Endothelial cell (in vitro differentiated cells): ENCODE measurements at regions not wholly inside any gene's neighbourhood (a gene's known extent, or its start where the extent isn't known, plus 50 kb on each side); places are given as distances from the start of the nearest gene placed in this dataset.

ENCODE experiments used
- DNase-seq: peaks from one replicate; pipeline ENCODE4 v3.0.0; 2021; ENCODE audit warnings: low spot score
- H3K27ac Mint-ChIP-seq: one replicate; pipeline ENCODE4 v1.8.0; 2021; ENCODE audit warnings: mixed read lengths, inconsistent platforms; ENCODE audit not compliant: unreplicated experiment
- H3K27me3 Mint-ChIP-seq: one replicate; pipeline ENCODE4 v1.8.0; 2021; ENCODE audit warnings: mild to moderate bottlenecking, moderate library complexity, mixed read lengths, inconsistent platforms; ENCODE audit not compliant: unreplicated experiment
- H3K36me3 Mint-ChIP-seq: one replicate; pipeline ENCODE4 v1.8.0; 2021; ENCODE audit warnings: mild to moderate bottlenecking, low read depth, mixed read lengths, inconsistent platforms; ENCODE audit not compliant: unreplicated experiment
- H3K4me1 Mint-ChIP-seq: one replicate; pipeline ENCODE4 v1.8.0; 2021; ENCODE audit warnings: mild to moderate bottlenecking, mixed read lengths, inconsistent platforms; ENCODE audit not compliant: unreplicated experiment
- H3K4me3 Mint-ChIP-seq: one replicate; pipeline ENCODE4 v1.8.0; 2021; ENCODE audit warnings: mild to moderate bottlenecking, mixed read lengths, inconsistent platforms; ENCODE audit not compliant: unreplicated experiment
- H3K9me3 Mint-ChIP-seq: one replicate; pipeline ENCODE4 v1.8.0; 2021; ENCODE audit warnings: mixed read lengths, inconsistent platforms; ENCODE audit not compliant: unreplicated experiment
- CTCF ChIP-seq: fragments of 200-600 bp; sonication (generic); IDR thresholded peaks from one replicate; pipeline ENCODE4 v1.5.0; 2021; ENCODE audit warnings: antibody characterized with exemption; ENCODE audit not compliant: unreplicated experiment

GRCh38 chr5:18311266-18311665 is 677.0 kb downstream of the TAF11L14 start:
- Mint-ChIP-seq H3K36me3 (no peaks in the 10 kb centered on the region), H3K27me3 (peaks cover 5% of the 10 kb centered on the region), H3K9me3 (no peaks in the 10 kb centered on the region), H3K27ac (no peak overlapping the region), H3K4me1 (no peaks in the 10 kb centered on the region), H3K4me3 (no peak overlapping the region)
- TF ChIP-seq CTCF = no peak
- no peak for DNase-seq

GRCh38 chr5:18312016-18312415 is 677.8 kb downstream of the TAF11L14 start:
- Mint-ChIP-seq H3K4me1 (no peaks in the 10 kb centered on the region), H3K36me3 (no peaks in the 10 kb centered on the region), H3K9me3 (no peaks in the 10 kb centered on the region), H3K27me3 (peaks cover 5% of the 10 kb centered on the region), H3K4me3 (no peak overlapping the region), H3K27ac (no peak overlapping the region)
- DNase-seq = no peak
- TF ChIP-seq CTCF = no peak

DNA sequence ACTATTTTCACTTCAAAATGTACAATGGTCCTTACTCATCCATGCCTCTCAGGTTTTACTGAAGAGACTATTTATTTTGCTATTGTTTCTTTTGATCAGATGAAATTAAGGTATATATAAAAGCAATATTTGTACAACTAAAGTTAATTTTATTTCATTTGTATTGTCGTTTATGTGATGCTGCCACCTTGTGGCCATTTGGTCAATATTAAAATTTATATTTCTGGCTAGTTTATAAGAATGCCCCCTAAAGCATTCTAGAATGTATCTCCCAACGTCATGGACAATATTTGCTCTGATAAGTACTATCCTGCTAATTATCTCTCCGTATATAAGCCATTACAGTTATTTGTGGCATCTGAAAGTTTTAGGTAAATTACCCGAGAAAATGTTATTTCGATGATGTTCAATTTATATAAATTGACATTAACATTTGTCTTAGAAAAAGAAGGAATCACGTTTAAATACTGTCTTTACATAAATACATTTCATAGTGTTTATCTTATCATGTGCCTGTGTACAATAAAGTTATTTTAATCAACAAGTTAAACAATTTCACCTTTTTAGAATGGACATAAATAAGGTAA is 680.0 kb downstream of the TAF11L14 start:
- Mint-ChIP-seq H3K27me3 (peaks cover 2% of the 10 kb centered on the region), H3K36me3 (no peaks in the 10 kb centered on the region), H3K4me3 (no peak overlapping the region), H3K27ac (no peak overlapping the region), H3K9me3 (no peaks in the 10 kb centered on the region), H3K4me1 (no peaks in the 10 kb centered on the region)
- TF ChIP-seq CTCF = peak; percentile 93
- DNase-seq = no peak

GRCh38 chr5:18321262-18321942 is 687.1 kb downstream of the TAF11L14 start:
- no peak overlapping the region for H3K4me3 Mint-ChIP-seq
- no peak for DNase-seq
- H3K36me3 Mint-ChIP-seq = no peaks in the 10 kb centered on the region
- no peak for TF ChIP-seq CTCF
- peaks cover 2% of the 10 kb centered on the region for H3K27me3 Mint-ChIP-seq
- no peak overlapping the region for H3K27ac Mint-ChIP-seq
- no peaks in the 10 kb centered on the region for H3K4me1 Mint-ChIP-seq
- no peaks in the 10 kb centered on the region for H3K9me3 Mint-ChIP-seq

GRCh38 chr5:18323891-18324290 is 689.6 kb downstream of the TAF11L14 start:
- Mint-ChIP-seq H3K36me3 (no peaks in the 10 kb centered on the region), H3K4me3 (no peak overlapping the region)
- DNase-seq = no peak

More at GRCh38 chr5:18323891-18324290, 689.6 kb downstream of the TAF11L14 start:
- Mint-ChIP-seq H3K27me3 (peaks cover 2% of the 10 kb centered on the region), H3K4me1 (no peaks in the 10 kb centered on the region), H3K9me3 (no peaks in the 10 kb centered on the region), H3K27ac (no peak overlapping the region)
- no peak for TF ChIP-seq CTCF
